OCI-LY1 (cell line): ENCODE measurements at regions not wholly inside any gene's neighbourhood (a gene's known extent, or its start where the extent isn't known, plus 50 kb on each side); places are given as distances from the start of the nearest gene placed in this dataset.

Source experiments
- H2AFZ ChIP-seq: fragments of 200-600 bp; sonication (generic), shearing (Covaris generic); 2 replicates; pipeline ENCODE4 v1.6.0; 2014; ENCODE audit warnings: antibody characterized with exemption, mild to moderate bottlenecking, low read length
- H3F3A ChIP-seq: fragments of 200-600 bp; sonication (generic), shearing (Covaris generic); 2 replicates; pipeline ENCODE4 v1.6.0; 2014; ENCODE audit warnings: mild to moderate bottlenecking, antibody characterized with exemption, low read length, moderate library complexity; ENCODE audit not compliant: insufficient read depth
- H3K27ac ChIP-seq: fragments of 200-600 bp; sonication (generic); 2 replicates; pipeline ENCODE4 v1.5.1; 2014; ENCODE audit warnings: low read length, mixed run types, mild to moderate bottlenecking, low read depth; ENCODE audit not compliant: poor library complexity, severe bottlenecking
- H3K27me3 ChIP-seq: fragments of 200-600 bp; sonication (generic); 2 replicates; pipeline ENCODE4 v1.6.0; 2014; ENCODE audit warnings: antibody characterized with exemption, mild to moderate bottlenecking, low read length, moderate library complexity; ENCODE audit not compliant: insufficient read depth
- H3K36me3 ChIP-seq: fragments of 200-600 bp; sonication (generic); 2 replicates; pipeline ENCODE4 v1.6.1; 2014; ENCODE audit warnings: mild to moderate bottlenecking, antibody characterized with exemption, low read length, moderate library complexity, mixed read lengths; ENCODE audit not compliant: insufficient read depth
- H3K4me1 ChIP-seq: fragments of 200-600 bp; sonication (generic); 2 replicates; pipeline ENCODE4 v1.5.1; 2014; ENCODE audit warnings: mild to moderate bottlenecking, low read length, moderate library complexity; ENCODE audit not compliant: insufficient read depth, severe bottlenecking
- H3K4me2 ChIP-seq: fragments of 200-600 bp; sonication (generic), shearing (Covaris generic); 2 replicates; pipeline ENCODE4 v1.6.1; 2014; ENCODE audit warnings: low read length
- H3K4me3 ChIP-seq: fragments of 200-600 bp; sonication (generic); 2 replicates; pipeline ENCODE4 v1.5.1; 2014; ENCODE audit warnings: low read length, low read depth, mild to moderate bottlenecking, mixed read lengths; ENCODE audit not compliant: poor library complexity, severe bottlenecking
- H3K79me2 ChIP-seq: fragments of 200-600 bp; shearing (Covaris generic); 2 replicates; pipeline ENCODE4 v1.6.1; 2016; ENCODE audit warnings: mixed run types, low read length, mixed read lengths; ENCODE audit not compliant: insufficient read depth
- H3K9ac ChIP-seq: fragments of 200-600 bp; sonication (generic), shearing (Covaris generic); 2 replicates; pipeline ENCODE4 v1.6.1; 2014; ENCODE audit warnings: mild to moderate bottlenecking, low read length, mixed read lengths
- H3K9me2 ChIP-seq: fragments of 200-600 bp; sonication (generic), shearing (Covaris generic); 2 replicates; pipeline ENCODE4 v1.6.1; 2014; ENCODE audit warnings: low read depth, mild to moderate bottlenecking, low read length, mixed read lengths
- H3K9me3 ChIP-seq: fragments of 200-600 bp; shearing (Covaris generic); 2 replicates; pipeline ENCODE4 v1.6.1; 2014; ENCODE audit warnings: low read length, mixed read lengths
- H4K20me1 ChIP-seq: fragments of 200-600 bp; sonication (generic), shearing (Covaris generic); 2 replicates; pipeline ENCODE4 v1.6.0; 2016; ENCODE audit warnings: mild to moderate bottlenecking, low read length; ENCODE audit not compliant: insufficient read depth
- CTCF ChIP-seq: fragments of 200-600 bp; sonication (generic), shearing (Covaris generic); IDR thresholded peaks from 2 replicates; pipeline ENCODE4 v1.5.1; 2017; ENCODE audit warnings: mild to moderate bottlenecking, antibody characterized with exemption, low read length, moderate library complexity, mixed read lengths
- EZH2 ChIP-seq: fragments of 200-600 bp; sonication (generic), shearing (Covaris generic); IDR thresholded peaks from 2 replicates; pipeline ENCODE4 v1.8.0; 2017; ENCODE audit warnings: borderline replicate concordance, mixed run types, mild to moderate bottlenecking, antibody characterized with exemption, low read length, moderate library complexity, mixed read lengths

GRCh38 chr4:120348521-120348920 is 281.9 kb upstream of the MAD2L1 start:
- H4K20me1 ChIP-seq, result no peaks in the 10 kb centered on the region
- no peak overlapping the region for H3K9ac ChIP-seq
- no peaks in the 10 kb centered on the region for H3F3A ChIP-seq
- H3K4me2 ChIP-seq, result no peak overlapping the region
- H3K79me2 ChIP-seq, result no peaks in the 10 kb centered on the region
- H3K9me2 ChIP-seq, result no peaks in the 10 kb centered on the region
- no peaks in the 10 kb centered on the region for H3K4me1 ChIP-seq
- no peak for TF ChIP-seq EZH2
- TF ChIP-seq CTCF, result no peak
- no peaks in the 10 kb centered on the region for H3K9me3 ChIP-seq
- no peaks in the 10 kb centered on the region for H3K36me3 ChIP-seq
- H2AFZ ChIP-seq, result no peak overlapping the region
- no peaks in the 10 kb centered on the region for H3K27me3 ChIP-seq
- H3K4me3 ChIP-seq, result no peak overlapping the region
- no peak overlapping the region for H3K27ac ChIP-seq

- no peaks in the 10 kb centered on the region for H3K27me3 ChIP-seq
- H3K4me1 ChIP-seq, result no peaks in the 10 kb centered on the region
- TF ChIP-seq CTCF (no peak), EZH2 (no peak)
- no peak overlapping the region for H3K9ac ChIP-seq
- no peaks in the 10 kb centered on the region for H3K79me2 ChIP-seq
- H4K20me1 ChIP-seq, result no peaks in the 10 kb centered on the region
- H3K4me3 ChIP-seq, result no peak overlapping the region
- no peaks in the 10 kb centered on the region for H3F3A ChIP-seq
- no peak overlapping the region for H3K27ac ChIP-seq
- no peak overlapping the region for H2AFZ ChIP-seq
- no peaks in the 10 kb centered on the region for H3K36me3 ChIP-seq
- no peak overlapping the region for H3K4me2 ChIP-seq
- H3K9me2 ChIP-seq, result no peaks in the 10 kb centered on the region; the same call in 1 of the 2 replicates
- H3K9me3 ChIP-seq, result no peaks in the 10 kb centered on the region
Measured at GRCh38 chr4:120331486-120332370, 265.1 kb upstream of the MAD2L1 start.

- TF ChIP-seq EZH2 (no peak), CTCF (no peak)
- Histone ChIP-seq H3K9me3 (no peaks in the 10 kb centered on the region), H2AFZ (no peak overlapping the region)
Measured at GRCh38 chr4:120329386-120329785, 262.7 kb upstream of the MAD2L1 start.

More at GRCh38 chr4:120329386-120329785, 262.7 kb upstream of the MAD2L1 start:
- Histone ChIP-seq H3K9me2 (no peaks in the 10 kb centered on the region; the same call in 1 of the 2 replicates), H3K4me3 (no peak overlapping the region), H4K20me1 (no peaks in the 10 kb centered on the region), H3K9ac (no peak overlapping the region), H3F3A (no peaks in the 10 kb centered on the region), H3K27ac (no peak overlapping the region), H3K79me2 (no peaks in the 10 kb centered on the region), H3K4me1 (no peaks in the 10 kb centered on the region), H3K4me2 (no peak overlapping the region), H3K36me3 (no peaks in the 10 kb centered on the region), H3K27me3 (no peaks in the 10 kb centered on the region)
